HPDE6-E6E7 (cell line): ENCODE measurements at regions not wholly inside any gene's neighbourhood (a gene's known extent, or its start where the extent isn't known, plus 50 kb on each side); places are given as distances from the start of the nearest gene placed in this dataset.

Experiments
- DNase-seq: peaks from one replicate; pipeline ENCODE4 v3.0.0; 2011; ENCODE audit warnings: missing footprints; ENCODE audit errors: extremely low spot score

DNA sequence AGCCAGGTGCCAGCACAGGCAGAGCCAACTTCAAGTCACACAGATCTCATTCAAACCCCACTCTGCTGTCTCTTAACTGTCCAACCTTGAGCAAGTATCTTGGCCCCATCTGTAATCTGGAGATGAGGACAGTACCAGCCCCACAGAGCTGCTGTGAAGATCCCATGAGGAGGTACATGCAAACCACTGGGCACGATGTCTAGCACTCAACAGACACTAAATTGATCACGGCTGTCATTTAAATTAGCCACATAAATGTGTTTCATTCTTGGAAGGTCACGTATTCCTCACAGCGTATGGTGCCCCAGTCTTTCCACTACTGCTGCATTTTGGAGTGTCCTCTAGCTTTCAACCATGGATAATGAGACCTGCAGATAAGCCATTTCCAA is 167.6 kb upstream of the ID2 start:
- DNase-seq = no peak

DNA sequence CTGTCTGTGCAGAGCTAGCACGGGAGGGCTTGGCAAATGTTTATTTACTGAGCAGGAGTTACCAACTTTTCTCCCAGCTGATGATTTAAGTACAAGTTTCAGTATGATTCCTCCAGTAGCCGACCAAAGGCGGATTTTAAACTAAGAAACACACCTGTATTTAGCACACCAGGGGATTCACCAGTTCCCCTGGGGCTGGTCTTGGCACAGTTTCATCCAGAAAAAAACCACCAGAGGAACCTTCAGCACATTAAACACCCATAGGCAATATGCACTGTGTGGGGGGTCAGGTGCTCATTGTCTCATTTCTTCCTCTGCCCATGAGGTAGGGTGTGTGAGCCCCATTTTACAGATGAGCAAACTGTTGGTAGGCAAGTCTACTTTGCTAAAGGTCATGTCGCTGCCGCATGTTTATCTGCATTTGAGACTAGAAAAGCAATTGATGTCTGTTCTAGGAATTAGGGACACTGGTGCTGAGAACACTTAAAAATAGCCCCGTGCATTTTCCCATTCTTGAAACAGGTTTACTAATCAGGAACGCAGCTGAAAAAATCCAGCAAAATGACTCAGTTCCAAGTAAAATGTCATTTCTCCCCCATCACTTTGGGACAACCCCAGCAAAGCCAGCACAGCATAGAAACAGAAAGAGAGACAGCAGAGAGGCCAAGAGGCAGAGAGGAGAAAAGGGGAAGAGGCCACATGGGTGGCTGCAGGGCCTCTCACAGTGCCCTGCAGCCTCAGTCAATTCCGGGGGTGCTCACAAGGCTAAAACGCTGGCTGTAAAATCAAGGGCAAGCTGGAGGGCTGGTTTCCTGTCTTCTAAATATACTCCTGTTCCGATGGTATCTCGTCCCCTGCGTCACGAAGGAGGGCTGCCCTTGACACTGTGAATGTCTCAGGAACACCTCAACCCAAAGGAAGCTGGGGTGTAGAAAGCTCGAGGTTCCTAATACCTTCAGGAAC is 166.8 kb upstream of the ID2 start:
- DNase-seq = no peak

DNA sequence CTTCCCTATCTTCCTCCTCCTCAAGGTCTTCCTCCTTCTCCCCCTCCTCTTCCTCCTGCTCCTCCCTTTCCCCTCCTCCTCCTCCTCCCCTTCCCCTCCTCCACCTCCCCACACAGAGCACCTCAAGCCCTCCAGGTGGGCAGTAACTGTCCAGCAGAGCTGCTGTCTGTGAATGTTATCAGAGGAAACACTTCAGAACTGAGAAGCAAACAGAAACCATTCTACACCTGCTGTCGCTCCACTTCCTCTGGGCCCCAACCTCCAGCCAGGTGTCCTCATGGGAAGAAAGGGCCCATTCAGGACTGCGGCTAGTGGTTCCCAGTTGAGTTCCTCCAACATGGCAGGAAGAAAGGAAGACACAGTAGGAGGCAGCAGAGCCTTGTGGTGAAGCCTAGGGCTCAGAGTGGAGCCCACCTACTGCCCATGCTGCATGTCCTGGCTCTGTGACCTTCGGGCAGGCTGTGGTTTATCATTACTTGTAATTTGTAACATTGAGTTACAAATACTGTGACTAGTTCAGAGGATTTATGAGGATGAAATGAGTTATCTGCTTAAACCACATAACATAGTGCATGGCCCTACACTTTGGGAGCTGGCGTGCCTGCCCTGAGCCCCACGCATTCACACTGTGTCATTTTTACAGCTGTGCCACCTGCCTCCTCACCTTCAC is 165.9 kb upstream of the ID2 start:
- no peak for DNase-seq

DNA sequence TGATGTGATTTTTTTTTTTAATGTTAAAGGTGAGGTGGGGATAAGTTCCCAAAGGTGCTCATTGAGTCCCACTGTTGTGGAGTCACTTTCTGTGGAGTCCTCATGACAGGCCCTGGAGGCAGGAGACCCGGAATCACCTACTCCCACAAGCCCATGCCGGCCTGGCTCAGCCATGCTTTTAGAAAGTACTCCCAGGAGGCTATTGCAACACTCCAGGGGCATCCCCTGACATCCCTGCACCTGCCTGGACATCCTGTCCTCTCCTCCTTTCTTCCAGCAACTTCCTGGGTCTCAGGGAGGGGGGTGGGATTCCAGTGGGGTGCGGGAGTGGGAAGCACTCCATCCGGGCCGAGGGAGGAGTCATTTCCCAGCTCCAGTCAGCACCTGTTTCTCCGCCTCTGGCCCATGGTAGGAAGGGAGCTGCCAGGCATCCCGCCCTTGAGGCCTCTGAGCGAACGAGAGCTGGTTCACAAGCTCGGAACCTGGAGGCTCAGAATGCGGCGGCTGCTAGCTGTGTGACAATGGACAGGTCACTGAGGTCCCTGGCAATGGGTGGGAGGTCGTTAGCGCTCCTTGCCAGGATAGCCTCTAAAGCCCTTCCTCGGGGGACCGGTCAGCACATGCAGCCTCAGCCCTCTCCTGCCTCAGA is 163.9 kb upstream of the ID2 start:
- no peak for DNase-seq

DNA sequence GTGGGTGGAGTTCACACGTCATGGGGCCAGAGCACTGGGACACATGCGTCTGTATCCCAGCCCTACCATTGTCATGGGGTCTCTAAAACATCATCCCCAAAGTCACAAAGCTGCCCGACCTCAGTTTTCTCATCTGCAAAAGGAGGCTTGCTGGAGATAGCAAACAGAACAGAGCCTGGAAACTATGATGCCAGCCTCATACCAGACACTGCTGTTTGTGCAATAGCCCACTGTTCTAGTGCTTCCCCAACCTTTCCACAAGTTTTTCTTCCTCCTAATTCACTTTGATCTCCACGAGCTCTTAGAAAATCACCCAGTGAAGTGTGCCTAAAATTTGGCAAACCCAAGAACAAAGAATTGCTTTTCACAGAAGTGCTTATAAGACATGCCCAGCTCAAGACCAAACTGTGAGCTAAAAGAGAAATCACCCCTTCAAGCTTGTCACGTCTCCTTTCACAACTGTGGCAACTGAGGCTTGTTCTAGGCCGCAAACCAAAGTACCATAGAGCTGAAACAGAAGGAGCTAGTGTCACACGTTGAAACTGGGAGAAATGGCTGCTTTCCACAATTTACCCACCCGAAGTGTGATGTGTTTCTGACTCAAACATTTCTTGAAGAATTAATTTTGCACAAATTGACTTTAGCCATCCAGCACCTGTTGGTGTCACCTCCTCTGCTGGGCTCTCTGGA is 162.7 kb upstream of the ID2 start:
- DNase-seq = no peak

DNA sequence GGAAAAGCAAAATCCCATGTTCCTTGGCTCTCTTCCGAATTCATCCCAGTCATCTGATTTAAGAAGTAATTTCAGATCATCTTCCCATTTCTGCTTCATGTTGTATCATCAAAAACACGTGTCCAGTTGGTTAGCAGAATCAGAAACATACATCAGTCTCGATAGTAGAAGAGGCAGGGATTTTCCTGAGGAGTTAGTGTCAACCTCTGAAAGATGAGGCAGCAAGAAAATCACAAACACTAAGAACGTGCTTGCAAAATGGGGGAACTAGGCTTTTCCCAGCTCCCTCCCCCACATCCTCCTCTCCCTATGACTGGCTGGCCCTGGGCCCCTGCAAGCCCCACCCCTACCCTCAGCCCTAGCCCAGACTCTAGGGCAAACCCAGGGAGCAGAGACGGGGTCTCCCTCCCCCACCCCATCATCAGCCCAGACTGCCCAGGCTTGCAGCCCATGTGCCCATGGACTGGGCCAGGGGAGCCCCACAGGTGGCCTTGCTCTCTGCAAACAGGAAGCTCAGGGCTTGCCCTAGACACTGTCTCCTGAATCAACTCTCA is 161.0 kb upstream of the ID2 start:
- DNase-seq = no peak

DNA sequence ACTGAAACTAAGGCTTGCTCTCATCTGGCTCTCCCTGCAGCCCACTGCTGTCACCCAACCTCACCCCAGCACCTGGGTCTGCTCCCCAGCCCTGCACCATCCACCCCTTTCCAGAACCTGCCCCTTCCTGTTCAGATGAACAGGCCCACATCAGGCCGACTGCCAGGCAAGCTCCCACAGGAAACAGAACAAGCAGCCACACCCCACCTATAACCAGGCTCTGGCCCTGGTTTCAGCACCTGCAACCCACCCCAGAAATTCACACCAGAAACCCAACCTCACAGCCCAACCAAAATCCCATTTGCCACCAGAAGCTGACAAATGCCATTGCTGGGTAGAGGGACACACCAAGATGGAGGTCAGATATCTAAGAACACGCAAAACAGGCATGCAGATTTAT is 159.2 kb upstream of the ID2 start:
- DNase-seq = no peak

DNA sequence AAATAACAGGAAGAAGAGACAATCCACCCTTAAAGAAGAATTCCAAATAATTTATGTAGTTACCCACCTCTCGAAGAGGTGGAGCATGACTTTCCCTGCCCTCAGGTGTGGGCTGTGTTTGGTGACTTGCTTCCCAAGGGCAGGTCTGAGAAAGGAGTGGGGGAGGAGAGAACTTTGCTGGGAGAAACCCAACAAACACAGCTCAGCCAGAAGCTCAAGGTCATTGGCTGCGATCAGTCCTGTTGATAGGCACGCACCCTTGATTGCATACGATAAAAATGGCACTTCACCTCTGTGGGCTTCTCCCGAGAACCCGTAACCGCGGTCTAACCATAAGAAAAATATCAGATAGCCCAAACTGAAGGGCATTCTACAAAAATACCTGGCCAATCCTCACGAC is 157.5 kb upstream of the ID2 start:
- no peak for DNase-seq

DNA sequence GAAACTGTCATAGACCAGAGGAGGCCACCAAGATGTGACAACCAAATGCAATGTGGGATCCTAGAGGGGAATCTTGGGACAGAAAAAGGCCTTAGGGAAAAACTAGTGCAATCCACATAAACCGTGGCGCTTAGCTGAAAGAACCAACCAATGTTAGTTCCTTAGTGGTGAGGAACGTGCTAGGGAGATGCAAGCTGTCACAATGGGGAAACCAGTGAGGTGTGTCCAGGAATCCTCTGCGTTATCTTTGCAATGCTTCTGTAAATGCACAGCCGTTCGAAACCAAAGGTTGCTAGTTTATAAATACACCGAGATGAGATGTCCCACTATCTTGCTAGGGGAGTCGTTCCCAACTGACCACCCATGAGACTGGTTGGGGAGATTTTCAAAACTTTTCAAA is 157.0 kb upstream of the ID2 start:
- no peak for DNase-seq

DNA sequence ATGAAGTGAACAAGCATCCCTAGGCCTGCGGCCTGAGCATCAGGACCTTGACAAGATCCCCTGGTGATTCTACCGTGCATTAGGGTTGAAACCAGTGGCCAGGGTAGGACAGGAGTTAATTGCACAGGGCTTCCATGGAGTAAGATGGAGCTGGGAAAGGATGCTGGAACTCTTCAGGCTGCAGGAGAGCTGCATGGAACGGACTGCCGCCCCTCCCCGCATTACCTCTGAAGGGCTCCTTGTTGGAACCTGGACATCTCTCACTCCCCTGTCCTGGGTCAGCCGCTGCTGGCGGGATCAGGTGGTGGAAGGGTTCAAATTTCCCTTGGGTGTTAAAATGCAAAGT is 156.6 kb upstream of the ID2 start:
- DNase-seq = no peak

DNA sequence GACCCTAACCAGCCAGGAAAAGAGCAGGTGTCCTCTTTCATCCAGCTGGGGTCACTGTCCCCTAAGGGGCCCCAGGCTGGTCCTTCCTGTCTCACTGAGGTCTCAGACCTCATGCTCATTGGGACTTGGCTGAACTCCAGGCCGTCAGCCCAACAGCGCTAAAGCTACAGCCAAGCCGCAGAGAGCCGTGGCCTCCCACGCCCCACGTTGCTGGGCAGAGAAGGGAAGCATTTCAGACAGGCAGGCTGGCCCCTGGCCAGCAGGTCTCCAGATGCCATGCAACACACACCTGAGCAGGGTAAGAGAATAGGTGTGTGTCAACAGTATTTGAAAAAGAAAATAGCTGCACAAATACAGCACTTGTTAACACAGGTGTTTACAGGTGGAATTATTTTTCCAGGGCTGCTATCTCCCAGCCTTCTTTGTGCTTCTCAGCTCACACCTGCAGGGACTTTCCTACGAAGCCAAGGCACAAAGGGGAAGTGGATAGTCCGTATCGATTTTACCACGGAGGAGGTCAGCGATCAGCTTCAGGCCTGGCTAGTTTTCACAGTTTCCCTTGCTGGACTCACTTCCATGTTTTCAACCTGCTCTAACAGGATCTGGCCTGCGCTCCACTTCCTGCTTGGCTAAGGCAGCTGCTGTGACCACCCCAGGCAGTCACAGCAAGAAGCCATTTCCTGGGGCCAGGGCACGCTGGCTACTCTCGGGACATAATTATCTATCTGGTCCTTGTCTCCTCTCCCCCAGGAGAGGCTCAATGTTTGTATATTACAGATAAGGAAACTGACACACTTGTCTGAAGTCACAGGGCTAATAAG is 156.1 kb upstream of the ID2 start:
- DNase-seq = no peak

DNA sequence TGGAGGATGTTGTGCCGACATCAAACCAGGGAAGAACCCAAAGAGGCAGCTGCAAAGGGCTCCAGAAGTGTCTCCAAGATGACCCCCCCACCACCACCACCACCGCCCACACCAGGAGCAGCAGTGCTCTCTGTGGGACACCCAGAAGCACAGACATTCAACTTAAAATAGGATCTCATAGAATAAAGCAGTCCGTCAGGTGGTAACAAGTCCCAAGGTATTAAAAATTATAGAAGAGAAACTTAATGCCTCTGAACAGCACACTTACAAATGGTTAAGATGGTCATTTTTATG is 155.5 kb upstream of the ID2 start:
- DNase-seq = no peak

DNA sequence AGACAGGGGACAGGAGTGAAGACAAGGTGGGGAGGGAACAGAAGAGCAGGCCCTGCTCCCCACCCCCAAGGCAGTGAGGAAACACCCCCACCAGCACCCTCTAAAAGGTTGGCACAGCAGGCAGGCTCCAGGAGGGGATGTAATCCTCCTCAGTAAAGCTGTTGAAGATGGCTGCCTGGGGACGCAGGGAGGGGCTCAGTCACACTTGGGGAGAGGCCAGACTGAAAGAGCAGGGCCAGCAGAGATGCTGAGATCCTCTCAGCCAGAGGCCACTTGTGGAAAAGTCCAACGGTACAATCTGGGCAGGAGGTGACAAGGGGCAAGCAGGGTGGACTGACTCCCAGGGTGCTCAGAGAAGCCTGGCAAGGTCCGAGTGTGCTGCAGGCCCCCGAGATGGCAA is 154.8 kb upstream of the ID2 start:
- no peak for DNase-seq

DNA sequence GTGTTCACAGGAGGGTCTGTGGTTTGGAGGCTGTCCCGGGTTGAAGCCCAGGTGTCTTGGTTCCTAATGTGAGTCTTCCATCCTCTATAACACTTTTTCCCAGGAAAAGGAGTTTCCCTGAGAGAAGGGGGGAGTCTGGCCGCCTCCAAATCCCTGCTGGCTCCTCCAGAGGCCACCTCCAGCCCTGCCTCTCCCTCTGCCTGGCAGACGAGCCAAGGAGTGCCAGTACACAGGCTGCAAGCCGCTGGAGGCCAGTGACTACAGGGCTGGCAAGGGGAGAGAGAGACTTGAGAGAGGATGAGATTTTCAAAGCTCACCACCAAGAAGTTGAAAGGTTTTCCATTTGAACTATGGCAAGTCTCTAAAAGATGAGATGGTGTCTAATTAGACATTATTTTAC is 154.2 kb upstream of the ID2 start:
- no peak for DNase-seq

DNA sequence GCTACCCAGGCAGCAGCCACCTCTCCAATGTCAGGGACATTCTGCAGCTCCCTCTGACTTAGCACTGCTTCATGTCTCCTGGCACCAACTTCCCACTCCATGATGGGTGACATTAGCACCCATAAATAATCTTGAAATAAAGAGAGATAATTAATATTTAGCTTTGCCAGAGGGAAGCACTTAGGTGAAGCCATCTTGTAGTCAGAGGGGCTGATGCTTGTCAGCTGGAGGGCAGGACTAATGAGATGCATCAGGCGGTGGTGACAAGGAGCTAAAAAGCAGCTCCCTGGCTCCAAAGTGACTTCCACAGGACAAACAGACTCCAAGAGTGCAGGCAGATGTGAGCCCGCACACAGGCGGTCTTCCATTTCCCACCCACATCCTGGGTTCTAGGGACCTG is 153.0 kb upstream of the ID2 start:
- no peak for DNase-seq

DNA sequence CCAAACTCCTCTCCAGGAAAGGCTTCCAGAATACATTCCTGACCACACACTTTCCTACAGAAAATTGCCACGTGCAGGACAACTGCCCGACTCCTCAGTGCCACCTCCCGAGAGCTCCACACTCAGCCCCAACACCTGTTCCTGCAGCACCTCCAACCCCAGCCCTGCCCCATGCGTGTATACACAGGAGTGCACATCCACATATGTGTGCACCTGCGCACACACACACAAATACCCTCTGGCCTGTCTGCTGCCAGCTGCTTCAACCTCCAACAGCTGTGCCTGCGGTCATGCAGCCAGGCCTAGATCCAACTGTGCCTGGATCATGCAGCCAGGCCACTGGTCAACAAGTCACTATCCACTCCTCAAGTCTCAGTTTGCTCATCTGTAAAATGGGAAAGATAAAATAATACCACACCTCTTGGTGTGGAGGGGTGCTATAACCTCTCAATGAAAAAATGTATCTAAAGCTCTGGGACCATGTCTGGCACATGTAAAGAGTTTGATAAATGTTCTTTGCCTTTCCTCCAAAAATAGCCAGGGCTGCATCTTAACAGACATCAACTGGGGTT is 152.1 kb upstream of the ID2 start:
- DNase-seq = no peak

DNA sequence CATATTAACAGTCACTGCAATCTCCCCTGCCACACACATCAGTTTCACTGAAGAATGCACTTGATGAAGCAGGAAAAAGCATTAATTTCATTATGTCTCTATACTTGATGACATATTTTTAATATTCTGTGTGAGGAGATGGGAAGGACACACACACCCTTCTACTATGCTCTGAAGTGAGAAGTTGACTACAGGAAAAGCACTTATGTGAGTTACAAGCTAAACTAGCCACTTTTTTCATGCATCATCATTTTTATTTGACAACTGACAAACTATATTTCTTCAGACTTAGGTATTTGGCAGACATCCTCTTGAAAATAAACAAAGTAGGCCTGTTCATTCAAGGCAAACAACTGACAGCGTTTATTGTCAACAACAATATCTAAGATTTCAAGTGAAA is 150.4 kb upstream of the ID2 start:
- no peak for DNase-seq

DNA sequence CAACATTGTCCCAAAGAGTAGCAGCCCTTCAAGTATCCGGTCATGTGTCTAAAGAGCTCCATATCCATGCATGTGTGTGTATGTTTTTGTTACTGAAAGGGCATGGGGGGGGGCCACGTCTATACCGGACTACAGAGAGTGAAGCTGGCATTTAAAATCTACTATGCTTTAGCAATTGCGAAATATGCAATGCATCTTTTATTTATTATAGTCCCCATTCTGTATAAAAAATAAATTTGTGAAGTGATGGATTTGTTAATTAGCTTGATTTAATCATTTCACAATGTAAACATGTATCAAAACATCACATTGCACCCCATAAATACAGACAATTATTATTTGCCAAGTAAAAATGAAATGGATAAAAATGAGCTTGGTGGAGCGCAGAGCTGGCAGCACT is 149.4 kb upstream of the ID2 start:
- no peak for DNase-seq

DNA sequence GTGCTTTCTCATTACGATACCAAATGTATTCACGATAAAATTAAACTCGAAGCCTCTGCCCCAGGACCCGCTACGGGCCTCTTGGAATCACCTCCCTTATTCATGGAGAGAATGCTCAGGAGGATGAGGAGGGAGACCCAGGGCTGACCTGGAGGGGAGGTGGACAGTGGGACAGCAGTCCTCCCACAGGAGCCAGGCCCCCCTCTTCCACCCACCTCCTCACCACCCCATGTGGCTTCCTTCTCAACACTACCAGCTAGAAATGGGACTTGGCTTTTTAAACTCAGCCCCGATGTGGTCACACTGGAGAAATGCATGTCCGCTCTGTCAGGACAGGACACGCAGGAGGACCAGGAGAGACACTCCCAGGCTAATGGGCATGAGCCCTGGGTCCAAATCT is 147.9 kb upstream of the ID2 start:
- no peak for DNase-seq

DNA sequence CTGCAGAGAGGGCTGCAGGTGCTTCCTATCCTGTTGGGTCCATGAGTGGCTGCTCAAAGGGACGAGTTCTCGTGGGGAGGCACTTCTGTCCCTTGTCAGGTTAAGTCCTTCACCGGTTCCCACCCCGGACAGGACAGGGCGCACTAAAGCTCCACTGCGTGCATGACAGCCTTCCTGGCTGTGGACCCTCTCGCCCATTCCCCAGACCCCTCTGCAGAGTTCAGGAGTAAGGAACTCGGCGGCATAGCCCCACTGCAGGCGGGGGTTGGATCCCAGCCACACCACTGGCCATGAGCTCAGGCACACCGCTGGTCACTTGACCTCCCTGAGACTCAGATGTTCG is 147.5 kb upstream of the ID2 start:
- no peak for DNase-seq
